ENCODE measurements at regions not wholly inside any gene's neighbourhood (a gene's known extent, or its start where the extent isn't known, plus 50 kb on each side); places are given as distances from the start of the nearest gene placed in this dataset.
A peak's percentile ranks its signal among the peaks of the same experiment; 100 is the strongest.
"Not testable (repeated sequence)": the region's sequence is repeated elsewhere in the genome, so short reads cannot be mapped to it uniquely, and the experiment has no call there.

GRCh38 chr11:13782390-13783075 is 114.1 kb downstream of the FAR1 start:
- peak; percentile 10 for DNase-seq

DNA sequence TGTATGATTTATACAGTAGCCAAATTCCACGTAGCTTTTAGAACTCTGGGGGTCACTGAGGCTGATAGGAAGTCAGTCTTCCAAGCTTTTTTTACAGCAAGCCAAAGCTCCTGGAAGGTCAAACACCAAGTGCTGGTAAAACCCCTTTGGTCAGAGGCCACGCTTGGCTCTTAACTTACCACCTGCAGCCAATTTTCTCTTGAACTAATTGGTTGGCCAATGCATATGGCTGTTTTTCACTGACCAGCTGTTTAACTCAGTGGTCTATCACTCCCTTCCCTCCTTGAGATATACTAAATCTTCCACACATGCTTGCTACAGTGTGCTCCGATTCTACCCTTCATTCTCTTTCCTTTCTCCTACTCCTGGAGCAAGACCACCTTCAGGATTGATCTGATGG is 116.0 kb downstream of the FAR1 start:
- DNase-seq = no peak

DNA sequence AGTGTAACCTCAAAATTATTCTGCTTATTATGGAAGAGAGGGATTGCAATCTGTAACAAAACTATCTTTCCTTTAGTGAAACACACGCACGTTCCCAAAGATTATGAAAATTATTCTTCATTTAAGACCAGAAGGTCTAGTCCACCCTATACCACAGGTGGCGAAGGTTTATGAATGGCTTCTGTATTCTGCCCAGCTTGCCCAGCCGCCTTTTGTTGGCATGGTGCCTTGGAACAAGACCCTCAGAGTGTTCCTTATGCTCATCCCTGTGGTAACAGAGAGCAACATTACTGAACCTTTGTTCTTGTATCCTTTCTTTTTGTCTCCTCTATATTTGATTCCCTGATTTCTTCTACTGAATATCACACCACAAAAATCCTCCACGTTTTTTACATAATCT is 116.4 kb downstream of the FAR1 start:
- DNase-seq = no peak

- DNase-seq = no peak
Measured at GRCh38 chr11:13786688-13787087, 118.2 kb downstream of the FAR1 start.

DNA sequence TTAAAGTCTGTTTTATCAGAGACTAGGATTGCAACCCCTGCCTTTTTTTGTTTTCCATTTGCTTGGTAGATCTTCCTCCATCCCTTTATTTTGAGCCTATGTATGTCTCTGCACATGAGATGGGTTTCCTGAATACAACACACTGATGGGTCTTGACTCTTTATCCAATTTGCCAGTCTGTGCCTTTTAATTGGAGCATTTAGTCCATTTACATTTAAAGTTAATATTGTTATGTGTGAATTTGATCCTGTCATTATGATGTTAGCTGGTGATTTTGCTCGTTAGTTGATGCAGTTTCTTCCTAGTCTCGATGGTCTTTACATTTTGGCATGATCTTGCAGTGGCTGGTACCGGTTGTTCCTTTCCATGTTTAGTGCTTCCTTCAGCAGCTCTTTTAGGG is 129.1 kb downstream of the FAR1 start:
- not testable (repeated sequence) for DNase-seq

DNA sequence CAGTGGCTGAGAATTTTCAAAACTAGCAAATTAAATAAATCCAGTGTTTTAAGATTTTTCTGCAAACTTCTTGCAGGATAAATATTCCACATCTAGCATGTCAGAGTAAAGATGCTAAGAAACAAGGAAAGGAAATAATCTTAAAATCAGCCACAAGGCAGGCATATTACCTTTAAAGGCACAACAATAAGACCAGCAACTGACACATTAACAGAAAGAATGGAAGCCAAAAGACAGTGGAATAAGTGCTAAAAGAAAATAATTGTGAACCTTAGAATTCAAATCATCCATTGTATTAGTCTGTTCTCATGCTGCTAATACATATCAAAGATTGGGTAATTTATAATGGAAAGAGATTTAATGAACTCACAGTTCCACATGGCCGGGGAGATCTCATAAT is 132.4 kb downstream of the FAR1 start:
- DNase-seq = no peak

DNA sequence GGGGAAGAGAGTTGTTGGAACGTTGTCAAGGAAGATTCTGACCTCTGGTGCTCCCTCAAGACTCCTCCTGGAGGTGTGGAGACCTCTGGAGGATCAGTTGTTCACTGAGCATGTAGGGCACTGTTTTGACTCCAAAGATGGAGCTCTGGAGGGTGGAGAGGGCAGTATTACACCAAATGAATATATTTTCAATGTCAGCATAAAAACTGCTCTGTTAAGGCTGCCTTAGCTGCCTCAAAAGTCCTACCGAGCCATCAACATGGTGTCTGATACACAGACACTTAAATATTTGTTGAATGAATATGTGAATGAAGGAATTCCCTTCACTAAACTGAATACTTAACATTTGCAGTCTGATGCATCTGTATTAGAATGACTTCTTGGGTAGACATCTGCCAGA is 144.2 kb upstream of the SPON1 start:
- no peak for DNase-seq

GRCh38 chr11:13826505-13827278 is 135.8 kb upstream of the SPON1 start:
- no peak for DNase-seq

GRCh38 chr11:13831696-13832095 is 130.8 kb upstream of the SPON1 start:
- DNase-seq = peak; percentile 46

- peak; percentile 44 for DNase-seq
Measured at GRCh38 chr11:13834463-13834862, 128.1 kb upstream of the SPON1 start.

DNA sequence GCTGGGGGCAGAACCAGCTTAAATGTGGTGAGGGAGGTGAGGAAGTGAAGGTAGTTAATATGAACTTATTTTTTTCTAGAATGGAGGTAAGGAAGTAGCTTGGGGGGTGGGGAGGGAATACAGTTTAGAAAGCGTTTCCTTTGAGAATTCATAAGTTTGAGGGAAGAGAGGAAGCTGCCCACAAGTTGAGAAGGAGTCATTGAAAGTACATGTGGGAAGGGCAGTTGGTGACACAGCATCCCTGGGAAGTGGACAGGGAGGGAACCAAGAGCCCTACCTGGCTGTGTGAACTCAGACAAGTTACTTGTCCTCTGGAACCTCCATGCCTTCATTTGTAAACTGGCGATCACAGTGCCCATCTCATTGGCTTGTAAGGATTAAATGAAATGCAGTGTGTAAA is 125.9 kb upstream of the SPON1 start:
- no peak for DNase-seq

GRCh38 chr11:13837286-13837685 is 125.2 kb upstream of the SPON1 start:
- DNase-seq = no peak

DNA sequence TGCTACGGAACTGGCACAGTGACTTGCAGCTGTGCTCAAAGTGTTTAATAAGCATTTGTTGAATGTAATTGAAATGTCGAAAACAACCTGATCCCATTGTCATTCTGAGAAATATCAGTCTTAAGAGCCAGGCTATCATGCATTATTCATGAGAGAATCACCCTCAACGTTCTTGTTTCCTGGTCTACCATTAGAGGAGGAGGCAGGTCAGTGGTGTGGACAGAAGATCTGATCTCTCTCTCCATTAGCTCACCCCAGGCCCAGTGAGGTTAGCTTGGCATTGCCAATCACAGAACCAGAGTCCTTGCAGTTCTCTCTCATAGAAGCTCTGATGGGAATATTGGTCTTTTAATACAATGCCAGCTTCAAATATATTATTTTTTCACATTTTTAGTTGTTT is 121.1 kb upstream of the SPON1 start:
- DNase-seq = no peak

DNA sequence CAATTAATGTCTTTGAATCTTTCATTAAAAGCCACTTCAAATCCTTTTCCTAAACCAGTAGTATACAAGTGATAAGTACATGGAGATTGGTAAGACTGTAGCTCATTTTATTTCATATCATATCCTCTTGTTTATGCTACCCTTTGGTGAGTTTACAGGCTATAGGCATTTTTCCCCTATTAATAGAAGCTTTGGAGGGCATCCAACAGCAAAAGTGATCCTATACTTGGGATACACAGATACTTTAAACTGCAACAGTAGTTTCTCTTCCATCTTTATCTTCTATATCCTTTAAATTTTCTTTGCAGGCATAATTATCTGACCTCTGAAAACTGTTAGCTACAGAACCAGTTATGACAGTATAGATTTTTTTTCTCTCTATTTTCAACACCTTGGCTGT is 114.5 kb upstream of the SPON1 start:
- DNase-seq = no peak

GRCh38 chr11:13850231-13851005 is 112.1 kb upstream of the SPON1 start:
- no peak for DNase-seq

DNA sequence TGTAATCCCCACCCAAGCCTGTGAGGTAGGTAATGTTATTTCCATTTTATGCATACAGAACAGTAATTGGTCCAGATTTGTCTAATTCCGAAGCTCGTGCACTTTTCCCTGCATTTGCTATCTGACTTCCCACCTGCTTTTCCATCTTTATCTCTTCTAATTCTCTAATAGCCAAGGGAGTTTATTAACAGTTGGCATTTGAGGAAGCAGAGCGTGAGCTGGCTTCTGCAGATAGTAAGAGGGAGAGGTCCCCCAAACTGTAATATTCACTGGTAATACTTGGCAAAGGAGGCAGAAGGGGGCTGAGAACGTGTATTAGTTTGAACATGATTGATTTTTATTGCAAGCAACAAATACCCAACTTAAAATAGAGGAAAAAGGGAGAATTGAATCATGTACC is 110.8 kb upstream of the SPON1 start:
- DNase-seq = no peak

- DNase-seq = no peak
Measured at GRCh38 chr11:13852481-13852880, 110.0 kb upstream of the SPON1 start.

GRCh38 chr11:13857828-13858227 is 104.7 kb upstream of the SPON1 start:
- no peak for DNase-seq

GRCh38 chr11:13859892-13860291 is 102.6 kb upstream of the SPON1 start:
- no peak for DNase-seq

DNA sequence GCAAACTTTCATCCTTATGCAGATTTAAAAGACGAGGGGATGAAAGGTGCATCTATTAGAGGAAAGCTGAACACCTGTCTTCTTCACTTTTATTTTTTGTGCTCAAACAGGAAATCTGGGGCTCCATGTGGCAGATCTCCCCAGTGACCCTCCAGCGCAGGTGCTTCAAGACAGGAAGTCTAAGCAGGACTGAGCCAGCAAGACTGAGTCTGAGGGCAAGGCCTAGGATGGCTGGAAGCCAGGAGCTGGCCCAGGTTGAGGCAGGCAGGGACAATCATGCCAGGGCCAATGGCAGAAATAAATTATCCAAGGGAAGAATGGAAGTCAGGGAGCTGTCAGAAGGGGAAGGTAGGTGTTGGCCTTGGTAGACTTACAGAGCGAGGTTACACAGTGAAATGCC is 101.1 kb upstream of the SPON1 start:
- no peak for DNase-seq

DNA sequence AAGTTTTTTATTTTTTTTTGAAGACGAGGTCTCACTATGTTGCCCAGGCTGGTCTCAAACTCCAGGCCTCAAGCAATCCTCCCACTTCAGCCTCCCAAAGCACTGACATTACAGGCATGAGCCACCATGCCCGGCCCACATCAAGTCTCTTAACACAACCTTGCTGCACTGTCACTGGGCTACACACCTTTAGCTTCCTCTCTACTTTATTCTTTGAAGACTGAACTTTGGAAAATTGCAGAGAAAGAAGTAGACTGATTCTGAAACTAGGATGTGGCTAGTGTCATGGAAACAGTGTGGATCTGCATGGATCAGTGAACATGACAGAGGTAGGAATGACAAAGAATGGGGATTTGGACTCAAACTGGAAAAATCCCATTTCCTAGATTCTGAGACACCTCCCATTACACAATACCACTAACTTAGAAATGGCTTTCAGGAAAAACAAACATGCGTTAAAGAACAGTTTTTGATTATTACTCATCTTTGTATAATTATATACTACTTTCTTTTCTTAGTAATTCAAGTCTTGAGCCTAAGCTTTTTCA is 99.6 kb upstream of the SPON1 start:
- no peak for DNase-seq

GRCh38 chr11:13868710-13869397 is 93.7 kb upstream of the SPON1 start:
- no peak for DNase-seq

- no peak for DNase-seq
Measured at GRCh38 chr11:13869398-13869886, 93.1 kb upstream of the SPON1 start.

All from NCI-H82 (cell line).